ENCODE measurements at regions not wholly inside any gene's neighbourhood (a gene's known extent, or its start where the extent isn't known, plus 50 kb on each side); places are given as distances from the start of the nearest gene placed in this dataset.

GRCh38 chr2:133809485-133809884 lies 241.2 kb upstream of the NCKAP5 start:
- TF ChIP-seq POLR2A (IDR thresholded peaks at IDR 0.05) (no peak), CTCF (IDR thresholded peaks at IDR 0.05) (no peak)
